ENCODE measurements at regions not wholly inside any gene's neighbourhood (a gene's known extent, or its start where the extent isn't known, plus 50 kb on each side); places are given as distances from the start of the nearest gene placed in this dataset.

GRCh38 chr11:134950692-134951304 lies 538.8 kb upstream of the B3GAT1 start:
- TF ChIP-seq CTCF (IDR thresholded peaks at IDR 0.05) (no peak), POLR2AphosphoS5 (IDR thresholded peaks at IDR 0.05) (no peak)

Data from prostate gland (tissue), 2 donors.